MM.1S (cell line): ENCODE measurements at regions not wholly inside any gene's neighbourhood (a gene's known extent, or its start where the extent isn't known, plus 50 kb on each side); places are given as distances from the start of the nearest gene placed in this dataset.

ENCODE experiments used
- DNase-seq: peaks from one replicate; pipeline ENCODE4 v3.0.0-alpha.2; 2015
- H2AFZ ChIP-seq: fragments of 300-600 bp; sonication (generic); 2 replicates; pipeline ENCODE4 v1.6.0; 2016; ENCODE audit warnings: antibody characterized with exemption, low read length
- H3F3A ChIP-seq: fragments of 300-600 bp; sonication (generic); 2 replicates; pipeline ENCODE4 v1.6.1; 2016; ENCODE audit warnings: mild to moderate bottlenecking, antibody characterized with exemption, low read length, moderate library complexity, mixed read lengths; ENCODE audit not compliant: insufficient read depth
- H3K27ac ChIP-seq: fragments of 300-600 bp; sonication (generic); 2 replicates; pipeline ENCODE4 v1.5.1; 2016; ENCODE audit warnings: mild to moderate bottlenecking, low read length
- H3K27me3 ChIP-seq: fragments of 300-600 bp; sonication (generic); replicated peaks from 2 replicates; pipeline ENCODE4 v1.6.0; 2016; ENCODE audit warnings: low read length; ENCODE audit not compliant: insufficient read depth
- H3K36me3 ChIP-seq: fragments of 300-600 bp; sonication (generic); replicated peaks from 2 replicates; pipeline ENCODE4 v1.6.1; 2016; ENCODE audit warnings: mild to moderate bottlenecking, low read length, mixed read lengths; ENCODE audit not compliant: insufficient read depth
- H3K4me1 ChIP-seq: fragments of 300-600 bp; sonication (generic); 2 replicates; pipeline ENCODE4 v1.6.1; 2016; ENCODE audit warnings: low read length, mixed read lengths
- H3K4me2 ChIP-seq: fragments of 300-600 bp; sonication (generic); 2 replicates; pipeline ENCODE4 v1.6.0; 2016; ENCODE audit warnings: low read depth, low read length
- H3K4me3 ChIP-seq: fragments of 300-600 bp; sonication (generic); 2 replicates; pipeline ENCODE4 v1.5.1; 2016; ENCODE audit warnings: low read length, mixed read lengths
- H3K79me2 ChIP-seq: fragments of 300-600 bp; sonication (generic); 2 replicates; pipeline ENCODE4 v1.6.1; 2016; ENCODE audit warnings: mixed run types, low read length, mixed read lengths
- H3K9ac ChIP-seq: fragments of 300-600 bp; sonication (generic); 2 replicates; pipeline ENCODE4 v1.6.1; 2016; ENCODE audit warnings: low read length, mixed read lengths
- H3K9me2 ChIP-seq: fragments of 300-600 bp; sonication (generic); replicated peaks from 2 replicates; pipeline ENCODE4 v1.6.1; 2016; ENCODE audit warnings: mild to moderate bottlenecking, low read length, mixed read lengths; ENCODE audit not compliant: insufficient read depth
- H3K9me3 ChIP-seq: fragments of 300-600 bp; sonication (generic); replicated peaks from 2 replicates; pipeline ENCODE4 v1.6.1; 2016; ENCODE audit warnings: mild to moderate bottlenecking, low read length, mixed read lengths; ENCODE audit not compliant: insufficient read depth
- H4K20me1 ChIP-seq: fragments of 300-600 bp; sonication (generic); 2 replicates; pipeline ENCODE4 v1.6.1; 2016; ENCODE audit warnings: mild to moderate bottlenecking, low read length, moderate library complexity, mixed read lengths; ENCODE audit not compliant: insufficient read depth
- EZH2 ChIP-seq: fragments of 300-600 bp; sonication (generic); optimal IDR thresholded peaks from 2 replicates; pipeline ENCODE3; 2017; ENCODE audit warnings: low read depth, mild to moderate bottlenecking, antibody characterized with exemption, low read length, mixed read lengths
- EZH2phosphoT487 ChIP-seq: fragments of 300-600 bp; sonication (generic); IDR thresholded peaks from 2 replicates; pipeline ENCODE4 v1.6.1; 2018; ENCODE audit warnings: antibody characterized with exemption, low read length
- TF ChIP-seq, protein P1 (sequence below): fragments of 300-600 bp; sonication (generic); IDR thresholded peaks from 2 replicates; pipeline ENCODE4 v1.5.1; 2016; ENCODE audit warnings: antibody characterized with exemption, low read length, mixed read lengths

DNA sequence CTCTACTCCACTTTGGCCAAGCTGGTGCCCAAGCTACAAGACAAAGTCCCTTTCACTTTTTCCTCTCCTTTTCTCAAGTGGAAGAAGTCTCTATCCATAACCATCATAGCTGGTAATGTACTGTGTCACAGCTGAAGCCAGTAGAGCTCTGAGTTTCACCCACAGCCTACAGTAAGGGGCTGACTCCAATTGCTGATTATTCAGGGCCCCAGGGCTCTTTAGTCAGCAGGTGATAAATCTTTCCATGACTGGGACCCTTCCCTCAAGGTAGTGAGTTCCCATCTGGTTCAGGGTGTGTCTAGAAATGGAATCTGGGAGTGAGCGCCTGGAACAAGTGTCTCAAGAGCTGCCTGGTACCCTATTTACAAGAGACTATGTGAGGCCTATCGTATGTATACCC lies 436.0 kb upstream of the CA10 start:
- no peak for TF ChIP-seq EZH2phosphoT487
- TF ChIP-seq, protein P1, sequence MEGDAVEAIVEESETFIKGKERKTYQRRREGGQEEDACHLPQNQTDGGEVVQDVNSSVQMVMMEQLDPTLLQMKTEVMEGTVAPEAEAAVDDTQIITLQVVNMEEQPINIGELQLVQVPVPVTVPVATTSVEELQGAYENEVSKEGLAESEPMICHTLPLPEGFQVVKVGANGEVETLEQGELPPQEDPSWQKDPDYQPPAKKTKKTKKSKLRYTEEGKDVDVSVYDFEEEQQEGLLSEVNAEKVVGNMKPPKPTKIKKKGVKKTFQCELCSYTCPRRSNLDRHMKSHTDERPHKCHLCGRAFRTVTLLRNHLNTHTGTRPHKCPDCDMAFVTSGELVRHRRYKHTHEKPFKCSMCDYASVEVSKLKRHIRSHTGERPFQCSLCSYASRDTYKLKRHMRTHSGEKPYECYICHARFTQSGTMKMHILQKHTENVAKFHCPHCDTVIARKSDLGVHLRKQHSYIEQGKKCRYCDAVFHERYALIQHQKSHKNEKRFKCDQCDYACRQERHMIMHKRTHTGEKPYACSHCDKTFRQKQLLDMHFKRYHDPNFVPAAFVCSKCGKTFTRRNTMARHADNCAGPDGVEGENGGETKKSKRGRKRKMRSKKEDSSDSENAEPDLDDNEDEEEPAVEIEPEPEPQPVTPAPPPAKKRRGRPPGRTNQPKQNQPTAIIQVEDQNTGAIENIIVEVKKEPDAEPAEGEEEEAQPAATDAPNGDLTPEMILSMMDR = no peak
- TF ChIP-seq EZH2 = no peak
- no peaks in the 10 kb centered on the region for H3K9me2 ChIP-seq
- H3K27me3 ChIP-seq = no peaks in the 10 kb centered on the region
- no peaks in the 10 kb centered on the region for H3K4me1 ChIP-seq
- no peaks in the 10 kb centered on the region for H3K79me2 ChIP-seq
- H3K9ac ChIP-seq = no peak overlapping the region
- H4K20me1 ChIP-seq = no peaks in the 10 kb centered on the region
- DNase-seq = no peak
- no peak overlapping the region for H3K4me2 ChIP-seq
- H3K4me3 ChIP-seq = no peak overlapping the region
- no peak overlapping the region for H2AFZ ChIP-seq
- H3F3A ChIP-seq = no peaks in the 10 kb centered on the region
- no peak overlapping the region for H3K27ac ChIP-seq
- H3K36me3 ChIP-seq = no peaks in the 10 kb centered on the region
- no peaks in the 10 kb centered on the region for H3K9me3 ChIP-seq

DNA sequence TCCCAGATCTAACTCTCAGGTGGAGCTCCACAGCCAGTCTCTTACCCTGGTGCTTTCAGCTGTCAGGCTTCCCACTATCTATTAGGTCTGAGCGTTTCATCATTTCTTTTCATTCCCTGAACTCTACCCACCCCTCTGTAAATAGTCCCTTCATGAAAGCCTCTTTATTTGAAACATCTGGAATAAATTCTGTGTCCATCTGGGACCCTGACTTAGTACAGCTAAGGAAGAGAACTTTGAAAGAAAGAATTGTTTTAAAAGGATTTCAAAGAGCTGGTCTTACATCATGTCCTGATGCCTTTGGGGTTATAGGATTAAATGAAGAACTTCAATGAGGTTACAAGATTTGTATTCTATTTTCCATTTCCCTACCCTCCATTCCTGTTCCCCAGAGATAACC lies 388.5 kb upstream of the CA10 start:
- no peaks in the 10 kb centered on the region for H3K36me3 ChIP-seq
- H2AFZ ChIP-seq = no peak overlapping the region
- no peaks in the 10 kb centered on the region for H3K9me2 ChIP-seq
- H3K79me2 ChIP-seq = no peaks in the 10 kb centered on the region
- H3K4me2 ChIP-seq = no peak overlapping the region
- H3K9me3 ChIP-seq = no peaks in the 10 kb centered on the region
- H3K27ac ChIP-seq = no peak overlapping the region
- H3K27me3 ChIP-seq = no peaks in the 10 kb centered on the region
- H3K9ac ChIP-seq = no peak overlapping the region
- no peaks in the 10 kb centered on the region for H3K4me1 ChIP-seq
- no peaks in the 10 kb centered on the region for H4K20me1 ChIP-seq
- TF ChIP-seq, protein P1 = no peak
- no peak for TF ChIP-seq EZH2phosphoT487
- no peak for TF ChIP-seq EZH2
- DNase-seq = no peak
- H3K4me3 ChIP-seq = no peak overlapping the region
- no peaks in the 10 kb centered on the region for H3F3A ChIP-seq

DNA sequence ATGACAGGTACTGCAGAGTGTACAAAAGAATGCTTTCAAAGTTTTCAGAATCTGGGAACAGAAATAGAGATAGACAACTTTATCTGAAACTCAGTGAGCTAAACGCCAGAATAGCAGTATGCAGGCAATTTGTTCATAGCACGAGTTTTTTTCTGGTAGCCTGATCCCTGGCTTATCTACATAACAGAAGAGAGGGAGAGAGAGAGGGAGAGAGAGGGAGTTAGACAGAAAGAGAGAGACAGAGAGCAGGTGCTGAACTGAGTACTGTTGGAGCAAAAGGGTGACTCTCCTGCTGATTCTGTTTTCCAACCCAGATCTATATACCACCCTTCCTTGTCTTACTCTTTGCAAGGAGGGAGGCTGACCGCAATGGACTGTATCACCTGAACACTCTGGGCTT lies 388.0 kb upstream of the CA10 start:
- Histone ChIP-seq H4K20me1 (no peaks in the 10 kb centered on the region), H3K4me1 (no peaks in the 10 kb centered on the region), H3K79me2 (no peaks in the 10 kb centered on the region), H3K27ac (no peak overlapping the region), H2AFZ (no peak overlapping the region), H3F3A (no peaks in the 10 kb centered on the region), H3K9me3 (no peaks in the 10 kb centered on the region), H3K9ac (no peak overlapping the region), H3K27me3 (no peaks in the 10 kb centered on the region), H3K36me3 (no peaks in the 10 kb centered on the region), H3K4me2 (no peak overlapping the region), H3K9me2 (no peaks in the 10 kb centered on the region), H3K4me3 (no peak overlapping the region)
- no peak for DNase-seq
- TF ChIP-seq EZH2 (no peak), EZH2phosphoT487 (no peak)
- TF ChIP-seq, protein P1 = no peak
